NCI-H2227 treated with DMSO at 0.1 percent for 48 hours (cell line): ENCODE measurements at regions not wholly inside any gene's neighbourhood (a gene's known extent, or its start where the extent isn't known, plus 50 kb on each side); places are given as distances from the start of the nearest gene placed in this dataset.

ENCODE experiments used
- DNase-seq: peaks from one replicate; lab custom pipeline; 2025; lab: John Stamatoyannopoulos, UW

GRCh38 chr12:3991798-3992580, 118.8 kb upstream of the PARP11 start:
- DNase-seq = no peak

- DNase-seq = no peak
Measured at GRCh38 chr12:3990501-3991280, 117.5 kb upstream of the PARP11 start.

- no peak for DNase-seq
Measured at GRCh38 chr12:3989218-3989550, 116.0 kb upstream of the PARP11 start.

GRCh38 chr12:3988519-3989217, 115.5 kb upstream of the PARP11 start:
- DNase-seq = no peak

- no peak for DNase-seq
Measured at GRCh38 chr12:3987571-3987970, 114.4 kb upstream of the PARP11 start.

GRCh38 chr12:3980504-3981272, 107.5 kb upstream of the PARP11 start:
- DNase-seq = no peak

GRCh38 chr12:3977621-3978020, 104.4 kb upstream of the PARP11 start:
- DNase-seq = no peak

GRCh38 chr12:3976351-3976938, 103.2 kb upstream of the PARP11 start:
- DNase-seq = no peak

- DNase-seq = no peak
Measured at GRCh38 chr12:3975652-3976051, 102.5 kb upstream of the PARP11 start.

- no peak for DNase-seq
Measured at GRCh38 chr12:3974883-3975282, 101.7 kb upstream of the PARP11 start.

- DNase-seq = no peak
Measured at GRCh38 chr12:3973973-3974644, 100.9 kb upstream of the PARP11 start.

- no peak for DNase-seq
Measured at GRCh38 chr12:3973269-3973884, 100.2 kb upstream of the PARP11 start.

- DNase-seq = no peak
Measured at GRCh38 chr12:3972576-3972975, 99.4 kb upstream of the PARP11 start.

GRCh38 chr12:3968523-3968922, 95.3 kb upstream of the PARP11 start:
- DNase-seq = no peak

GRCh38 chr12:3967556-3968160, 94.5 kb upstream of the PARP11 start:
- no peak for DNase-seq

GRCh38 chr12:3966376-3966775, 93.2 kb upstream of the PARP11 start:
- DNase-seq = no peak

GRCh38 chr12:3965046-3965445, 91.8 kb upstream of the PARP11 start:
- no peak for DNase-seq

- no peak for DNase-seq
Measured at GRCh38 chr12:3964439-3964838, 91.2 kb upstream of the PARP11 start.

- no peak for DNase-seq
Measured at GRCh38 chr12:3962631-3963483, 89.7 kb upstream of the PARP11 start.
